Liver (tissue), 8 donors: ENCODE measurements at regions not wholly inside any gene's neighbourhood (a gene's known extent, or its start where the extent isn't known, plus 50 kb on each side); places are given as distances from the start of the nearest gene placed in this dataset.

Experiments used
- DNase-seq: peaks from one replicate; pipeline ENCODE4 v3.0.0-alpha.2; 2017; ENCODE audit warnings: low spot score
- H3K27ac ChIP-seq, 2 donors: one replicate each; pipeline ENCODE4 v1.7.0; 2013; ENCODE audit warnings: inconsistent platforms in 2 of 2, low read length in 2 of 2, control low read depth in 1 of 2, low read depth in 1 of 2, mild to moderate bottlenecking in 1 of 2
- H3K27me3 ChIP-seq, 4 donors: one replicate each; pipeline versions ENCODE4 v1.6.1 to v1.7.0; 2013; ENCODE audit warnings: low read length in 3 of 4, inconsistent platforms in 1 of 4, mild to moderate bottlenecking in 1 of 4, moderate library complexity in 1 of 4; ENCODE audit not compliant: control insufficient read depth in 4 of 4, insufficient read depth in 4 of 4
- H3K36me3 ChIP-seq, 4 donors: one replicate each; pipeline versions ENCODE4 v1.6.1 to v1.7.0; 2013; ENCODE audit warnings: low read length in 3 of 4, mild to moderate bottlenecking in 3 of 4, low read depth in 1 of 4, moderate library complexity in 1 of 4; ENCODE audit not compliant: control insufficient read depth in 4 of 4, insufficient read depth in 3 of 4
- H3K4me1 ChIP-seq, 4 donors: one replicate each; pipeline versions ENCODE4 v1.6.1 to v1.7.0; 2013; ENCODE audit warnings: low read length in 3 of 4, mild to moderate bottlenecking in 3 of 4, moderate library complexity in 1 of 4; ENCODE audit not compliant: control insufficient read depth in 4 of 4, insufficient read depth in 4 of 4
- H3K4me3 ChIP-seq, 3 donors: one replicate each; pipeline versions ENCODE4 v1.6.1 to v1.7.0; 2013; ENCODE audit warnings: low read length in 3 of 3, control low read depth in 1 of 3, low read depth in 1 of 3, mild to moderate bottlenecking in 1 of 3
- H3K9ac ChIP-seq, 2 donors: one replicate each; pipeline ENCODE4 v1.7.0; 2013; ENCODE audit warnings: low read length in 2 of 2, mild to moderate bottlenecking in 2 of 2, moderate library complexity in 2 of 2, control low read depth in 1 of 2, low read depth in 1 of 2
- H3K9me3 ChIP-seq, 4 donors: one replicate each; pipeline versions ENCODE4 v1.6.1 to v1.7.0; 2013; ENCODE audit warnings: low read length in 3 of 4; ENCODE audit not compliant: control insufficient read depth in 4 of 4
- EGR1 ChIP-seq, 2 donors: IDR thresholded peaks; 2 replicates each; pipeline ENCODE4 v1.6.1; 2016 to 2018; ENCODE audit warnings: antibody characterized with exemption in 2 of 2, low read depth in 2 of 2
- FOXA1 ChIP-seq: IDR thresholded peaks from 2 replicates; pipeline ENCODE4 v1.6.1; 2016; ENCODE audit warnings: antibody characterized with exemption
- FOXA2 ChIP-seq: IDR thresholded peaks from 2 replicates; pipeline ENCODE4 v1.6.1; 2016; ENCODE audit warnings: antibody characterized with exemption
- HNF4G ChIP-seq: IDR thresholded peaks from 2 replicates; pipeline ENCODE4 v1.6.1; 2016; ENCODE audit warnings: antibody characterized with exemption
- JUND ChIP-seq, 2 donors: IDR thresholded peaks; 2 replicates each; pipeline ENCODE4 v1.6.1; 2016; ENCODE audit warnings: antibody characterized with exemption in 2 of 2
- NR2F2 ChIP-seq: IDR thresholded peaks from 2 replicates; pipeline ENCODE4 v1.6.1; 2016; ENCODE audit warnings: antibody characterized with exemption
- RAD21 ChIP-seq, 2 donors: IDR thresholded peaks; 2 replicates each; pipeline ENCODE4 v1.6.1; 2016; ENCODE audit warnings: antibody characterized with exemption in 2 of 2, mild to moderate bottlenecking in 2 of 2
- SP1 ChIP-seq: IDR thresholded peaks from 2 replicates; pipeline ENCODE4 v1.6.1; 2018; ENCODE audit warnings: antibody characterized with exemption, mild to moderate bottlenecking
- YY1 ChIP-seq: IDR thresholded peaks from 2 replicates; pipeline ENCODE4 v1.6.1; 2016; ENCODE audit warnings: antibody characterized with exemption, mild to moderate bottlenecking
- WGBS: extraction: QIAGEN DNeasy Blood & Tissue Kit; methylation state at CpG from one replicate; pipeline ENCODE4 v1.1.7; 2013; 5-methylcytosine and 5-hydroxymethylcytosine counted together
- TF ChIP-seq, protein P1 (sequence below): IDR thresholded peaks from 2 replicates; pipeline ENCODE4 v1.6.1; 2016; ENCODE audit warnings: antibody characterized with exemption
- TF ChIP-seq, protein P2 (sequence below): IDR thresholded peaks from 2 replicates; pipeline ENCODE4 v1.6.1; 2016; ENCODE audit warnings: antibody characterized with exemption
- TF ChIP-seq, protein P3 (sequence below): IDR thresholded peaks from 2 replicates; pipeline ENCODE4 v1.6.1; 2016; ENCODE audit warnings: antibody characterized with exemption
- TF ChIP-seq, protein P4 (sequence below): fragments of 150-350 bp; IDR thresholded peaks from 2 replicates; pipeline ENCODE4 v1.5.1; 2017; ENCODE audit warnings: improper control_type of control experiment, low read depth, low read length; ENCODE audit not compliant: missing input control
- donor health status: healthy.
- donor health status: healthy.
- donor health status: healthy.
- donor health status: healthy.
- donor health status: healthy.

DNA sequence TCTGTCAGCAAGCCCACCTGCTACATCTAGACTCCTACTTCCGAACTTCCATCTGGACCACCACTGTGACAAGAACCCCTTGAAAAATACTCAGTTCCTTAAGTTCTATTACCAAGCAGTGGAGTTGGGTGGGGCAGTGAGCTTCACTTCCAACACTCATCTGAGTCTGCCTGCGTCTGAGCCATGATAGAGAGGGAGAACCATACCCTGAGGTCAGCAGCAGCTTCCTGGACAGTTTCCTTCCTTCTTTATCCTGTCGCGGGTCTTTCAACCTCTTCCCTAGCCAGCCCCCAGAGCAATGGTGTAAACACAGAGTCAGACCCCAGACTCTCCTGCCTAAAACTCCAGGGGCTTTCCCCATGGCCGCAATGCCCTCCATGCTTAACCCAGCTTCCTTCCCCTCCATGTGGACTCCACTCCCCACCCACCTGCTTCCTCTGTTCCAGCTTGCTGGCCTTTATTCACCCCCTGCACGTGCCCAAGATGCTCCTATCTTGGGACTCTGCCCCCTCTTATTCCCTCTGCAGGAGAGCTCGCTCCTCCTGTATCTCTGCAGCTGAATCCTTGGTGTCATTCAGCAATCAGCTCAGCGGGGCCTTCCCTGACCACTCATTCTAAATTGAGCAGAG is 211.2 kb downstream of the SHQ1 start:
- TF ChIP-seq EGR1 (IDR thresholded peaks at IDR 0.05; ENCODE audit: low read depth in 2 of 2): no peak
- no peak for TF ChIP-seq YY1
- TF ChIP-seq HNF4G: no peak
- TF ChIP-seq FOXA2: no peak
- TF ChIP-seq SP1: no peak
- TF ChIP-seq, protein P1, sequence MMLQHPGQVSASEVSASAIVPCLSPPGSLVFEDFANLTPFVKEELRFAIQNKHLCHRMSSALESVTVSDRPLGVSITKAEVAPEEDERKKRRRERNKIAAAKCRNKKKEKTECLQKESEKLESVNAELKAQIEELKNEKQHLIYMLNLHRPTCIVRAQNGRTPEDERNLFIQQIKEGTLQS: no peak
- TF ChIP-seq, protein P2, sequence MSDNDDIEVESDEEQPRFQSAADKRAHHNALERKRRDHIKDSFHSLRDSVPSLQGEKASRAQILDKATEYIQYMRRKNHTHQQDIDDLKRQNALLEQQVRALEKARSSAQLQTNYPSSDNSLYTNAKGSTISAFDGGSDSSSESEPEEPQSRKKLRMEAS: no peak
- no peak for TF ChIP-seq NR2F2
- H3K4me1 ChIP-seq: no peaks in the 10 kb centered on the region
- no peak overlapping the region for H3K27ac ChIP-seq
- H3K36me3 ChIP-seq: no peaks in the 10 kb centered on the region
- H3K4me3 ChIP-seq: no peak overlapping the region
- no peaks in the 10 kb centered on the region for H3K27me3 ChIP-seq
- 67% methylated on average over 8 of the region's 8 CpGs for WGBS
- no peak for DNase-seq
- no peak overlapping the region for H3K9ac ChIP-seq
- H3K9me3 ChIP-seq: no peaks in the 10 kb centered on the region

DNA sequence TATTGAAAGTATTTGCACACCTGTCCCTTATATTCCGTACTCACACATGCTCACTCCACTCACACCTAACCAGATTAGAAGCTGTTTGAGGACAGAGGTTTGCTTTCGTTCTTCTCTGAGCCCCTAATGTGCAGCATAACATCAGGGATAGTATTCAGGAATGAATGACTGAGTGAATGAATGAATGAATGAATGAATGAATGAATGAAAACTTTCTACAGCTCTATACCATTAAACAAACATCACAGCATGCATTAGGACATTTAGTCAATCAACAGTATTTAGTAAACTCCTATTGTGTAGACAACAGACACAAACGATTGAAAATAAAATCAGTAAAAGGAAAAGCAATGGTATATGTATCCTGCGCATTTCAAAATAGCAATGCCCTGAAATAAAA is 212.7 kb downstream of the SHQ1 start:
- TF ChIP-seq, protein P3, sequence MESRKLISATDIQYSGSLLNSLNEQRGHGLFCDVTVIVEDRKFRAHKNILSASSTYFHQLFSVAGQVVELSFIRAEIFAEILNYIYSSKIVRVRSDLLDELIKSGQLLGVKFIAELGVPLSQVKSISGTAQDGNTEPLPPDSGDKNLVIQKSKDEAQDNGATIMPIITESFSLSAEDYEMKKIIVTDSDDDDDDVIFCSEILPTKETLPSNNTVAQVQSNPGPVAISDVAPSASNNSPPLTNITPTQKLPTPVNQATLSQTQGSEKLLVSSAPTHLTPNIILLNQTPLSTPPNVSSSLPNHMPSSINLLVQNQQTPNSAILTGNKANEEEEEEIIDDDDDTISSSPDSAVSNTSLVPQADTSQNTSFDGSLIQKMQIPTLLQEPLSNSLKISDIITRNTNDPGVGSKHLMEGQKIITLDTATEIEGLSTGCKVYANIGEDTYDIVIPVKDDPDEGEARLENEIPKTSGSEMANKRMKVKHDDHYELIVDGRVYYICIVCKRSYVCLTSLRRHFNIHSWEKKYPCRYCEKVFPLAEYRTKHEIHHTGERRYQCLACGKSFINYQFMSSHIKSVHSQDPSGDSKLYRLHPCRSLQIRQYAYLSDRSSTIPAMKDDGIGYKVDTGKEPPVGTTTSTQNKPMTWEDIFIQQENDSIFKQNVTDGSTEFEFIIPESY: no peak
- no peak for TF ChIP-seq NR2F2
- TF ChIP-seq, protein P1: no peak
- no peak for TF ChIP-seq YY1
- TF ChIP-seq, protein P4, sequence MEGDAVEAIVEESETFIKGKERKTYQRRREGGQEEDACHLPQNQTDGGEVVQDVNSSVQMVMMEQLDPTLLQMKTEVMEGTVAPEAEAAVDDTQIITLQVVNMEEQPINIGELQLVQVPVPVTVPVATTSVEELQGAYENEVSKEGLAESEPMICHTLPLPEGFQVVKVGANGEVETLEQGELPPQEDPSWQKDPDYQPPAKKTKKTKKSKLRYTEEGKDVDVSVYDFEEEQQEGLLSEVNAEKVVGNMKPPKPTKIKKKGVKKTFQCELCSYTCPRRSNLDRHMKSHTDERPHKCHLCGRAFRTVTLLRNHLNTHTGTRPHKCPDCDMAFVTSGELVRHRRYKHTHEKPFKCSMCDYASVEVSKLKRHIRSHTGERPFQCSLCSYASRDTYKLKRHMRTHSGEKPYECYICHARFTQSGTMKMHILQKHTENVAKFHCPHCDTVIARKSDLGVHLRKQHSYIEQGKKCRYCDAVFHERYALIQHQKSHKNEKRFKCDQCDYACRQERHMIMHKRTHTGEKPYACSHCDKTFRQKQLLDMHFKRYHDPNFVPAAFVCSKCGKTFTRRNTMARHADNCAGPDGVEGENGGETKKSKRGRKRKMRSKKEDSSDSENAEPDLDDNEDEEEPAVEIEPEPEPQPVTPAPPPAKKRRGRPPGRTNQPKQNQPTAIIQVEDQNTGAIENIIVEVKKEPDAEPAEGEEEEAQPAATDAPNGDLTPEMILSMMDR: no peak
- TF ChIP-seq, protein P2: no peak
- no peak for TF ChIP-seq RAD21 (IDR thresholded peaks at IDR 0.05)
- no peak for TF ChIP-seq FOXA1
- Histone ChIP-seq H3K27ac (no peak overlapping the region), H3K4me3 (no peak overlapping the region), H3K36me3 (no peaks in the 10 kb centered on the region), H3K27me3 (no peaks in the 10 kb centered on the region), H3K4me1 (no peaks in the 10 kb centered on the region), H3K9ac (no peak overlapping the region), H3K9me3 (no peaks in the 10 kb centered on the region)
- DNase-seq: no peak
- 94% methylated on average over 4 of the region's 4 CpGs for WGBS

DNA sequence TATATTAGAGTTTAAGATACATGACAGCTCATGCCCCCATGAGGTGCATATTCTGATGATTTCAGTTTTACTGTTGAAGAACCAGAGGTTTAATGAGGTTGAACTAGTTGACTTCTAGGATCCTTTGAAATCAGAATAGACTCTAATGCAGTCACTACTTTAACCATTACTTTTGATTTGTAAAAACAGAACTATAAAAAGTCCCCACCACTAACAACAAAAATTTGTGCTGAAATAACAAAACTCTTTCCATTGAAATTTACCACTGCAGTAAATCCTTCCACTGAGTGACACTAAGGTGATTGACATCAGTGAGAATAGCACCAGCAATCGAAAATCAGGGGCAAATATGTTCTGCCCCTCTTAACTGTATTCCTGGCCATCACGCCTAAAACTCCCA is 214.1 kb downstream of the SHQ1 start:
- Histone ChIP-seq H3K4me1 (no peaks in the 10 kb centered on the region), H3K27me3 (no peaks in the 10 kb centered on the region), H3K9ac (no peak overlapping the region), H3K4me3 (no peak overlapping the region), H3K9me3 (no peaks in the 10 kb centered on the region), H3K36me3 (no peaks in the 10 kb centered on the region), H3K27ac (no peak overlapping the region)
- TF ChIP-seq JUND (IDR thresholded peaks at IDR 0.05): no peak
- TF ChIP-seq RAD21 (IDR thresholded peaks at IDR 0.05): no peak
- TF ChIP-seq, protein P3: no peak
- TF ChIP-seq, protein P1: no peak
- 86% methylated on average over 2 of the region's 2 CpGs for WGBS
- DNase-seq: no peak
